Esophagus muscularis mucosa (tissue), 4 donors: ENCODE measurements at regions not wholly inside any gene's neighbourhood (a gene's known extent, or its start where the extent isn't known, plus 50 kb on each side); places are given as distances from the start of the nearest gene placed in this dataset.

ENCODE experiments used
- DNase-seq: peaks from one replicate; pipeline ENCODE4 v3.0.0-alpha.2; 2017; ENCODE audit errors: extremely low spot score
- H3K27ac ChIP-seq, 4 donors: fragments of 200-600 bp; sonication (generic); replicated peaks in 1 of 4; 1 replicate in 3 of 4; 2 replicates in 1 of 4; pipeline ENCODE4 v1.5.1; 2016 to 2019; ENCODE audit warnings: mild to moderate bottlenecking in 1 of 4
- H3K27me3 ChIP-seq, 4 donors: fragments of 200-600 bp; sonication (generic); one replicate each; pipeline versions ENCODE4 v1.5.1 to v1.6.0; 2016 to 2019
- H3K36me3 ChIP-seq, 4 donors: fragments of 200-600 bp; sonication (generic); one replicate each; pipeline ENCODE4 v1.5.1; 2016 to 2019
- H3K4me1 ChIP-seq, 4 donors: fragments of 200-600 bp; sonication (generic); one replicate each; pipeline ENCODE4 v1.5.1; 2016 to 2019
- H3K4me3 ChIP-seq, 4 donors: fragments of 200-600 bp; sonication (generic); 1 replicate in 2 of 4; 2 replicates in 2 of 4; pipeline ENCODE4 v1.5.1; 2016 to 2019; ENCODE audit warnings: mild to moderate bottlenecking in 4 of 4, moderate library complexity in 1 of 4
- H3K9me3 ChIP-seq, 4 donors: fragments of 200-600 bp; sonication (generic); 1 replicate in 3 of 4; 2 replicates in 1 of 4; pipeline ENCODE4 v1.5.1; 2016 to 2019
- EP300 ChIP-seq: sonication (generic); formaldehyde crosslinking; IDR thresholded peaks from one replicate; pipeline ENCODE4 v1.6.1; 2017; ENCODE audit warnings: antibody characterized with exemption
- POLR2A ChIP-seq: fragments of 450-650 bp; IDR thresholded peaks from one replicate; pipeline ENCODE4 v1.6.1; 2017; ENCODE audit warnings: antibody characterized with exemption, moderate library complexity, mild to moderate bottlenecking, low read depth
- POLR2AphosphoS5 ChIP-seq, 2 donors: sonication (generic); formaldehyde crosslinking; IDR thresholded peaks; one replicate each; pipeline ENCODE4 v1.6.1; 2017; ENCODE audit warnings: antibody characterized with exemption in 2 of 2
- WGBS: methylation state at CpG from one replicate; pipeline ENCODE4 v1.1.5; 2018; 5-methylcytosine and 5-hydroxymethylcytosine counted together
- intact Hi-C: fragments of 100-400 bp; cut with DNase I; formaldehyde crosslinking; loops from one replicate; pipeline ENCODE4 v1.15.1; 2023
- TF ChIP-seq, protein P1 (sequence below), 3 experiments: fragments of 200-600 bp in 2 of 3; fragments of 450-650 bp in 1 of 3; sonication (generic) in 2 of 3; IDR thresholded peaks; one replicate each; pipeline ENCODE4 v1.5.1; 2017 to 2019; ENCODE audit warnings: antibody characterized with exemption in 3 of 3, mild to moderate bottlenecking in 2 of 3, moderate library complexity in 1 of 3

GRCh38 chr1:78318011-78318410 is 172.8 kb upstream of the PTGFR start:
- Histone ChIP-seq H3K36me3 (no peaks in the 10 kb centered on the region), H3K27me3 (no peaks in the 10 kb centered on the region), H3K27ac (no peak overlapping the region), H3K9me3 (no peaks in the 10 kb centered on the region), H3K4me3 (no peak overlapping the region), H3K4me1 (no peaks in the 10 kb centered on the region)
- intact Hi-C loops = no loop called here
- 77% methylated on average over 2 of the region's 2 CpGs for WGBS
- TF ChIP-seq POLR2A (no peak), POLR2AphosphoS5 (IDR thresholded peaks at IDR 0.05) (no peak), EP300 (no peak)
- TF ChIP-seq, protein P1, sequence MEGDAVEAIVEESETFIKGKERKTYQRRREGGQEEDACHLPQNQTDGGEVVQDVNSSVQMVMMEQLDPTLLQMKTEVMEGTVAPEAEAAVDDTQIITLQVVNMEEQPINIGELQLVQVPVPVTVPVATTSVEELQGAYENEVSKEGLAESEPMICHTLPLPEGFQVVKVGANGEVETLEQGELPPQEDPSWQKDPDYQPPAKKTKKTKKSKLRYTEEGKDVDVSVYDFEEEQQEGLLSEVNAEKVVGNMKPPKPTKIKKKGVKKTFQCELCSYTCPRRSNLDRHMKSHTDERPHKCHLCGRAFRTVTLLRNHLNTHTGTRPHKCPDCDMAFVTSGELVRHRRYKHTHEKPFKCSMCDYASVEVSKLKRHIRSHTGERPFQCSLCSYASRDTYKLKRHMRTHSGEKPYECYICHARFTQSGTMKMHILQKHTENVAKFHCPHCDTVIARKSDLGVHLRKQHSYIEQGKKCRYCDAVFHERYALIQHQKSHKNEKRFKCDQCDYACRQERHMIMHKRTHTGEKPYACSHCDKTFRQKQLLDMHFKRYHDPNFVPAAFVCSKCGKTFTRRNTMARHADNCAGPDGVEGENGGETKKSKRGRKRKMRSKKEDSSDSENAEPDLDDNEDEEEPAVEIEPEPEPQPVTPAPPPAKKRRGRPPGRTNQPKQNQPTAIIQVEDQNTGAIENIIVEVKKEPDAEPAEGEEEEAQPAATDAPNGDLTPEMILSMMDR (IDR thresholded peaks at IDR 0.05) = no peak
- DNase-seq = no peak

- no peak overlapping the region for H3K4me3 ChIP-seq
- H3K27me3 ChIP-seq = no peaks in the 10 kb centered on the region
- H3K27ac ChIP-seq = no peak overlapping the region
- 78% methylated on average over 2 of the region's 2 CpGs for WGBS
- TF ChIP-seq POLR2AphosphoS5 (IDR thresholded peaks at IDR 0.05) = no peak
- TF ChIP-seq, protein P1 (IDR thresholded peaks at IDR 0.05) = no peak
- no peak for TF ChIP-seq POLR2A
- TF ChIP-seq EP300 = no peak
- no peaks in the 10 kb centered on the region for H3K4me1 ChIP-seq
- intact Hi-C loops = no loop called here
- no peaks in the 10 kb centered on the region for H3K9me3 ChIP-seq
- no peak for DNase-seq
- no peaks in the 10 kb centered on the region for H3K36me3 ChIP-seq
Measured at GRCh38 chr1:78319603-78320002, 171.2 kb upstream of the PTGFR start.

GRCh38 chr1:78322928-78323680 is 167.7 kb upstream of the PTGFR start:
- no peaks in the 10 kb centered on the region for H3K27me3 ChIP-seq
- no peaks in the 10 kb centered on the region for H3K9me3 ChIP-seq
- H3K4me1 ChIP-seq = no peaks in the 10 kb centered on the region
- DNase-seq = no peak
- no peak overlapping the region for H3K27ac ChIP-seq
- H3K4me3 ChIP-seq = no peak overlapping the region
- 45% methylated on average over 2 of the region's 2 CpGs for WGBS
- intact Hi-C loops = no loop called here
- TF ChIP-seq EP300 (no peak), POLR2AphosphoS5 (IDR thresholded peaks at IDR 0.05) (no peak), POLR2A (no peak)
- TF ChIP-seq, protein P1 (IDR thresholded peaks at IDR 0.05) = no peak
- H3K36me3 ChIP-seq = no peaks in the 10 kb centered on the region

DNA sequence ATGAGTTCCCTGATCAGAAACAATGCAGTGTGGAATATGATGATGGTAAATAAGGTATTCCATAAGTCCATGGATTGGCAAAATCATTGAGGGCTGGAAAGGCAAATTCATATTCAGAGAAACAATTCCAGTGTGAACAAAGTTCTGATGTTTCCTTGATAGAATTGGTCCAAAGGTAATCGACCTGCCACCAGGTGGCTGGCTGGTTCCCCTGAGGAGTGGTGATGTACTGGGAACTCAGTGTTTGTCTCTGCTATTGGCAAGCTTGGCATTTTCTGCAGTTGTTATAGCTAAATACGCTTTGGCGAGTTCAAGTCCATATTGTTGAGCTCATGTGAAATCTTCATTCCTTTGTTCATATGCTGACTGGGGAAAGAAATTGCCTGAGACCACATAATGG is 165.5 kb upstream of the PTGFR start:
- H3K27ac ChIP-seq = no peak overlapping the region
- no peak overlapping the region for H3K4me3 ChIP-seq
- H3K4me1 ChIP-seq = no peaks in the 10 kb centered on the region
- WGBS = 73% methylated on average over 3 of the region's 3 CpGs
- no peak for DNase-seq
- H3K36me3 ChIP-seq = no peaks in the 10 kb centered on the region
- intact Hi-C loops = no loop called here
- TF ChIP-seq, protein P1 (IDR thresholded peaks at IDR 0.05) = no peak
- TF ChIP-seq EP300 (no peak), POLR2AphosphoS5 (IDR thresholded peaks at IDR 0.05) (no peak), POLR2A (no peak)
- H3K9me3 ChIP-seq = no peaks in the 10 kb centered on the region
- no peaks in the 10 kb centered on the region for H3K27me3 ChIP-seq

DNA sequence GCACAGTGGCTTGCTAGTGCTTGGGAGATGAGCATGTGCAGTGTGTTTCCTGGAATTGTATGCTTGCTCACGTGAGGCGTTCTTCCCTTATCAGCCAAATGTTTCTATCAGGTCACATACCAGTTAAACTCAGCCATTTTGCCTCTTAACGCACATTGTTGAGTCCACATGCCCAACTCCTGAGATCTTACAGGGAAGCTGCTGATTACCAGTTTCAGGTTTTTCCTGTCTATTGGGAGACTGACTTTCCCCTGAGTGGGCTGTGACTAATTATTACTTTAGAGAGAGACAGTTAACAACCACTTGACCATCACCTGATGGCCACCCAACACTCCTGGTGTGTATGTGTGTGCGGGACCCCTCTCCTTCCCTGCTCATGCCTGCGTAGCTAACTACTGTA is 161.3 kb upstream of the PTGFR start:
- Histone ChIP-seq H3K27ac (no peak overlapping the region), H3K4me1 (no peaks in the 10 kb centered on the region), H3K4me3 (no peak overlapping the region), H3K9me3 (no peaks in the 10 kb centered on the region), H3K27me3 (no peaks in the 10 kb centered on the region), H3K36me3 (no peaks in the 10 kb centered on the region)
- WGBS = 89% methylated on average over 5 of the region's 5 CpGs
- intact Hi-C loops = no loop called here
- no peak for TF ChIP-seq POLR2A
- no peak for TF ChIP-seq EP300
- TF ChIP-seq POLR2AphosphoS5 (IDR thresholded peaks at IDR 0.05) = no peak
- DNase-seq = no peak
